Dermis blood vessel endothelial cell (primary cell): ENCODE measurements at regions not wholly inside any gene's neighbourhood (a gene's known extent, or its start where the extent isn't known, plus 50 kb on each side); places are given as distances from the start of the nearest gene placed in this dataset.
"Not testable (repeated sequence)": the region's sequence is repeated elsewhere in the genome, so short reads cannot be mapped to it uniquely, and the experiment has no call there.

ENCODE experiments used
- DNase-seq: peaks from one replicate; pipeline ENCODE4 v3.0.0; 2010

DNA sequence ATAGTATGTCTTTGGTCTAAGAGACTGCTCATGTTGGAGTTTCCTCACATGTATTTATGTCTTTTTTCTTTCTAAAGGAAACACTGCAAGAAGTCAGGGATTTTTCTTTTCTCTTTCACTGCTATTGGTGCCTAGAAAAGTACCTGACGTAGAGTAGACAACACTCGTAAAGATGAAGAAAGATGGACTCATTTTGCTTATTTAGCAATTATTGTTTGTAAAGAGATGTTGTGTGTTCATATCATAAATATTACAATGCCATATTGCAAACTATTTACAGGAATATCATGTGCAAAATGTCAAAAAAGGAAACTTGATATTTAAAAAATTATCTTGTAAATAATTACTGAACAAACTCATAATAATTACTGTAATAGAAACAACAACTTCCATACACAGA lies 2711.5 kb upstream of the PCDH20 start:
- DNase-seq = no peak

DNA sequence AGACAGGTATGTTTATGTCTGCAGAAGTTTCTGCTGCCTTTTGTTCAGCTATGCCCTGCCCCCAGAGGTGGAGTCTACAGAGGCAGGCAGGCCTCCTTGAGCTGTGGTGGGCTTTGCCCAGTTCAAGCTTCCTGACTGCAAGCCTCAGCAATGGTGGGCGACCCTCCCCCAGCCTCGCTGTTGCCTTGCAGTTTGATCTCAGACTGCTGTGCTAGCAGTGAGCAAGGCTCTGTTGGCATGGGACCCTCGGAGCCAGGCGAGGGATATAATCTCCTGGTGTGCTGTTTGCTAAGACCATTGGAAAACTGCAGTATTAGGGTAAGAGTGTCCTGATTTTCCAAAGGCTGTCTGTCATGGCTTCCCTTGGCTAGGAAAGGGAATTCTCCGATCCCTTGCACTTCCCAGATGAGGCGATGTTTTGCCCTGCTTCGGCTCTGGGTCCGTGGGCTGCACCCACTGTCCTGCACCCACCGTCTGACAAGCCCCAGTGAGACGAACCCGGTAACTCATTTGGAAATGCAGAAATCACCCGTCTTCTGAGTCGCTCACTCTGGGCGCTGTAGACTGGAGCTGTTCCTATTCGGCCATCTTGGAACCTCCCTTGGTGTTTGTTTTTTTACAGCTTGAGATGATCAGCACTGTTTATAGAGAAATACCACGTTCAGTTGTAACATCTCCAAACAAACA lies 2705.5 kb upstream of the PCDH20 start:
- DNase-seq = not testable (repeated sequence)

DNA sequence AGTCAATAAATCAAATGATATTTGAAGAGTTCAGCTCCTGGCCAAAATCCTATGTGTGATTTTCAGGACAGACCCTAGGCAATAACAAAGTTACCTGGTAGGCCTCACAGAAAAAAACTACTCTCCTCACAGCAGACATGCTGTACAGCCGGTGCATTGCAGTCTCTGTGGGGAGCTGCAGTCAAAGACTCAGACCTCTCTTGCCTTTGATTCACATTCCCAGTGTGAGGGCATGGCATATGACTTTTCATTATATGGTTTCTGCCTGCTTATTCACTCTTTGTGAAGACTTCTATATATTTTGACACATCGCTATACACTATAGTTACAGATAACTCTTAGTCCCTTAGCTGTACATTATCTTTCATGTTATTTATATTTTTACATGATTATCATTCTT lies 2684.3 kb upstream of the PCDH20 start:
- DNase-seq = no peak

DNA sequence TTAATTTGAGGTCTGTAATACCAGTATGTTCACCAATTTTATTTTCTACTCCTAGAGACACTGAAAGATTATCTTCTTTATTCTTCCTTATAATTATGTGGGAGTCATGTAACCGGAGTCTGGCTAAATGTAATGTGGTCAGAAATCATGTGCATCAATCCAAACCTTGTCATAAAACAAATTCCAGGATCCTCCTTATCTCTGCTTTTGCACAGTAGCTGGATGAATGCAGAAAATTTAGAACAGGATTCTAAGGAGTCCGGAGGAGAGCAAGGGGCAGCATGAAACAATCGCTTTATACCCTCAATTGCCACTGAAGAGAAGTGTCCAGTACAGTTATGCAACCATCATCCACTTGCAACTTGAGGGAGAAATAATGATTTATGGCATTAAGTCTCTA lies 2674.7 kb upstream of the PCDH20 start:
- no peak for DNase-seq

DNA sequence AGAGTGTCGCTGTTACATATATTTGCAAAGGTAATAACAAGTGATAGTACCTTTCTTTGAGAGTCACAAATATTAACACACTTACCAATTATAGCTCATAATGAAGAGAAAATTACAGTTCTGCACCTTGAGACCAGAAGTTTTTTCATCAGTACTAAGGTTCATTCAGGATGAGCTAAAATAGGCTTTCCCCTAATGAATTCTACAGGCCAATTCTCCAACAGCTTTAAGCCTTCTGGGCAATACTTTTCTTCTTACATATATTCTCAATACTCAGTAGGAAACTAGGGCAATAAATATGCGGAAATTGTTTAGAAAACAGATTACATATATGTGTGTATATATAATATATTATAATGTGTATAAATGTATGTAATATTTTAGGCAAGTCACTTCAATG lies 2672.8 kb upstream of the PCDH20 start:
- no peak for DNase-seq

DNA sequence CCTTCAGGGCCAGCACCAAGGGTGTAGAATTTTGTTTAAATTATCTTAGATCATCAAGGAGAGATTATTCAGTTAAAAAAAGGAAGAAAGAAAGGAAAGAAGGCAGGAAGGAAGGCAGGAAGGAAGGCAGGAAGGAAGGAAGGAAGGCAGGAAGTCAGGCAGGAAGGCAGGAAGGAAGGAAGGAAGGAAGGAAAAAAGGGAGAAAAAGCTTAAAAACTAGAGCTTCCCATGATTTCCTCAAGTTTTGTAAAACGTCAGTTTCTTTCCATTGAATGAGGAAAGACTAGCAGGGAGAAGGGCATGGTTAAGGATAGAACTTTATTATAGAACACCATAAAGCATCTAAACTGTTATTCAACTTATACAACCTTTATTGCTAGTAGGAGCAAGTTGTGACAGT lies 2672.0 kb upstream of the PCDH20 start:
- no peak for DNase-seq

DNA sequence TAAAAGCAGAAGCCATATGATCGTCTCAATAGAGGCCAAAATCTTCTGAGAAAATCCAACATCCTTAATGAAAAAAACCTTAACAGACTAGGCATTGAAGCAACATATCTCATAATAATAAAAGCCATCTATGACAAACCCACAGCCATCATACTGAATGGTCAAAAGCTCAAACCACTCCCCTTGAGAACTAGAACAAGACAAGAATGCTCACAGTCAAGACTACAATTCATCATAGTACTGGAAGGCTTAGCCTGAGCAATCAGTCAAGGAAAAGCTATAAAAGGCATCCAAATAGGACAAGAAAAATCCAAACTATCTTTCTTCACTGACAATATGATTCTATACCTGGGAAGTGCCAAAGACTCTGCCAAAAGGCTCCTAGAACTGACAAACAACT lies 2668.2 kb upstream of the PCDH20 start:
- DNase-seq = no peak

DNA sequence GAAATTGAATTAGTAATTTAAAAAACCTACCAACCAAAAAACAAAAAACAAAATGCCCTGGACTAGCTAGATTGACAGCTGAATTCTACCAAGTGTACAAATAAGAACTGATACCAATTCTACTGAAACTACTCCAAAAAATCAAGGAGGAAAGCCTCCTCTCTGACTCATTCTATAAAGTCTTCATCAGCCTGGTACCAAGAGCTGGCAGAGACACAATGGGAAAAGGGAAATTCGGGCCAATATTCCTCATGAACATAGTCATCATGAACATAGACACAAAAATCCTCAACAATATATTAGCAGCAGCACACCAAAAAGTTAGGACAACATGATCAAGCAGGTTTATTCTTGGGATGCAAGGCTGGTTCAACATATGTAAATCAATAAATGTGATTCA lies 2667.7 kb upstream of the PCDH20 start:
- DNase-seq = no peak

DNA sequence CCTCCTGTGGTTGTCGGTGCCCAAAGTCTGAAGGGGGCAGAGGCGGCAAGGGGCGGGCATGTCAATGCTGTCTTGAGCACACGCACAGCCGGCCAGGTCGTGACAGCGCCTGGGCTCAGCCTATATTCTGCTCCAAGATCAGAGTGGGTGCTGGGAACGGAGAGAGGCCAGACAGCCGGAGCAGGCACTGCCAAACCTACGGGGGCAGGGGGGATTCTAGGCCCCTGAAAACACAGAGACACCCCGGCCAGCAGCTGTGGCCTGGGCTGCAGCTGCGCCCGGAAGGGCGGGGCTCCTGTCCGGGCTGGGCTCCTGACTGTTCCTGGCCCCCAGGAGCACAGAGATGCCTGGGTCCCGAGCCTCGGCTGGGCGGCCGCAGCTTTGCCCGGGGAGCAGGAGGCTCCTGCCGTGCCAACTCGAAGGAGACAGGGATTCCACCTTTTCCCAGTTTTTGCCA lies 2662.9 kb upstream of the PCDH20 start:
- no peak for DNase-seq

DNA sequence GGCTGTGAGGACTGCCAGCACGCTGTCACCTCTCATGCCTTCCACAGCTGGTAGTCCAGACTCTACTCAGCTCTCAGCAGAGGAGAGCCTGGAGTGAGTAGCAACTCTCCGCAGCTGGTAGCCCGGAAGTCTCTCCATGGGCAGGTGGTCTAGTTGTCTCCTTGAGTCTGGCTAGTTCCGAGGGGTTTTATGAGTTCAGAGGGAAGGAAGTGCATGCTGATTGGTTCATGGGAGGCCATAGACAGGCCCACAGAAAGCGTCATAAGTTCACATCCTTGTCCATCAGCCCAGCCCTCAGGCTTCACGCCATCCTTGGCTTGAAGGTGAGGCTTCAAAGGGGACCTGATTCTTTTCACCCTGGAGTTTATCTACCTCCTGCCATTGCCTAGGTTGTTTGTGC lies 2662.4 kb upstream of the PCDH20 start:
- DNase-seq = no peak

DNA sequence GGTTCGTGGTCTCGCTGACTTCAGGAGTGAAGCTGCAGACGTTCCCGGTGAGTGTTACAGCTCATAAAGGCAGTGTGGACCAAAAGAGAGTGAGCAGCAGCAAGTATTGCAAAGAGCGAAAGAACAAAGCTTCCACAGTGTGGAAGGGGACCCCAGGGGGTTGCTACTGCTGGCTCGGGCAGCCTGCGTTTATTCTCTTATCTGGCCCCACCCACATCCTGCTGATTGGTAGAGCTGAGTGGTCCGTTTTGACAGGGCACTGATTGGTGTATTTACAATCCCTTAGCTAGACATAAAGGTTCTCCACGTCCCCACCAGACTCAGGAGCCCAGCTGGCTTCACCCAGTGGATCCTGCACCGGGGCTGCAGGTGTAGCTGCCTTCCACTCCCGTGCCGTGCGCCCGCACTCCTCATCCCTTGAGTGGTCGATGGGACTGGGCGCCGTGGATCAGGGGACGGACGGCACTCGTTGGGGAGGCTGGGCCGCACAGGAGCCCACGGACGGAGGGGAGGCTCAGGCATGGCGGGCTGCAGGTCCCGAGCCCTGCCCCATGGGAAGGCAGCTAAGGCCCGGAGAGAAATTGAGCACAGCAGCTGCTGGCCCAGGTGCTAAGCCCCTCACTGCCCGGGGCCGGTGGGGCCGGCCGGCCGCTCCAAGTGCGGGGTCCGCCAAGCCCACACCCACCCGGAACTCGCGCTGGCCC lies 2661.6 kb upstream of the PCDH20 start:
- DNase-seq = not testable (repeated sequence)

DNA sequence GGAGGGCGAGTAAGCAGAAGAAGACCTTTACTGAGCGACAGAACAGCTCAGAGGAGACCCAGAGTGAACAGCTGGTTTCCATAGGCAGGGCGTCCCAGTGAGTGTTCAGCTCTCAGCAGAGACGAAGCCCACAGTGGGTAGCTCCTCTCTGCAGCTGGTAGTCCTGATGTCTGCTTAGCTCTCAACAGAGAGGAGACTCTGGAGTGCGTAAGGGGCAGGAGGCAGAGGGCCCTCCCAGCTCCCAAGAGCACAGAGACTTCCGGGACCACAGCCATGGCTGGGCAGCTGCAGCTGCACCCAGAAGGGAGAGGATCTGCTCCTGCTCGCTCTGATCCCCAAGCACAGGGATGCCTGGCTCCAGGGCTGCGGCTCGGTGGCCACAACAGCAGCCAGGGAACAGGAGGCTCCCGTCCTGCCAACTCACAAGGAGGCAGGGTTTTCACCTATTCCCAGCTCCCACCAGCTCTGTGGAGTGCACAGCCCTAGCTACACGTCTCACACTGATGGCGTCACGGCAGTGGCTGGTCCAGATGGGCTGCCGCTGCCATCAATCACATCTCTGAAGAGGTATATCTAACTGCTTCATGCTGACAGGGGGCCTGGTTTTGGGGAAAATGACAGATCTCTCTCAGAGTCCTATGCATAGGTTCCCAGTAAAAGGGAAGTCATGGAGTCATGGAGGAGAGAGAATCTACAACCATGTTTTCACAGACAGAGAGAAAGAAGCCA lies 2660.1 kb upstream of the PCDH20 start:
- no peak for DNase-seq

DNA sequence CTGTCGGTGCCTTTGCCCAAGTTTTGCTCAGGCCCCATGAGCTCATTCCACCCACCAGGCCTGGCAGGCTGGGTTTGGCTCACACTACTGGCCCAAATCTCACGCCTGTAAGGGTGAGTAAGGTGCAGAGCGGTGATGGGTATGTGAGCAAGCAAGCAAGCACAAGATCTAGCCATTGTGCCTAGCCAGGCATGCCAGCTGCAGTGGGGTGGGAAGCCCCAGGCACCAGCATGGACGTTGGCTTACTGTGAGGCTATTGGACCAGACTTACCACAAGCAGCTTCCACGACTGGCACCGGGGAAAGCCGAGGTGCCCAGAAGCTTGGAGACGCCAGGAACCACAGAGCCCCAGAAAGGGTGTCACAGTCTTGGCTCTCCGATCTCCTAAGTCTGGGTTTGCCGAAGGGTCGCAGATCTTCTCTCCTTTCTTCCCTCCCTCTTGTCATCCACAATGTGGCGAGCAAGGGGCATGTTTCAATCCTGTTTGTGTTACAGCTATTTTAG lies 2659.4 kb upstream of the PCDH20 start:
- no peak for DNase-seq

DNA sequence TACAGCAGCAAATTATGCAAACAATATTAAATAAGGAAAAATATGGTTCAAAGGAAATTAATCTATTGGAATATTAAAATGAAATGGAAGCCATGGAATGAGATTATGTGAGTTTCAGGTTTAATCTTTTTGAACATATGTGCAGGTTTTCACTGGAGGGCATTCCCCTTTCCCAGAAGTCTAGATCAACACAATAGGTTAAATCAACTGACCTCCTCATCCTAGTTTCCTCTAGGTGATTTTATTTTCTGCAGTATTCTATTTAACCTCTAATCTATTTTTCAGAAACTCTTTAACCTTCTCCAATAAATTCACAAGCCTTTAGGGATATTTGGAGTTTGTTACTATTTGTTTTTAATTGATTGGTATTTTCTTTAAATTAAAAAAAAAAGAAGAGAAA lies 2657.6 kb upstream of the PCDH20 start:
- no peak for DNase-seq

DNA sequence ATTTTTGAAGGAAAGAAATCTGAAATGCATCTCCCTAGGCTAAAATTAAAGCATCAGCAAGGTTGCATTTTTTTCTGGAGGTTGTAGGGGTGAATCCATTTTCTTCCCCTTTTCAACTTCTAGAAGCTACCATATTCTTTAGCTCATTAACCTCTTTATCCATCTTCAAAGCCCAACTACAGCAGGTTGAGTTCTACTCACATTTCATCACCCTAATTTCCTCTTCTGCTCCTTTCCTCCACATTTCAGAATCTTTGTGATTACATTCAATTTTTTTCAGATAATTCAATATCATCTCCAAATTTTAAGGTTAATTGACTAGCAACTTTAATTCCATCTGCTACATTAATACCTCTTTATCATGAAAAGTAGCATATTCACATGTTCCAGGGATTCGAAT lies 2655.7 kb upstream of the PCDH20 start:
- DNase-seq = no peak

DNA sequence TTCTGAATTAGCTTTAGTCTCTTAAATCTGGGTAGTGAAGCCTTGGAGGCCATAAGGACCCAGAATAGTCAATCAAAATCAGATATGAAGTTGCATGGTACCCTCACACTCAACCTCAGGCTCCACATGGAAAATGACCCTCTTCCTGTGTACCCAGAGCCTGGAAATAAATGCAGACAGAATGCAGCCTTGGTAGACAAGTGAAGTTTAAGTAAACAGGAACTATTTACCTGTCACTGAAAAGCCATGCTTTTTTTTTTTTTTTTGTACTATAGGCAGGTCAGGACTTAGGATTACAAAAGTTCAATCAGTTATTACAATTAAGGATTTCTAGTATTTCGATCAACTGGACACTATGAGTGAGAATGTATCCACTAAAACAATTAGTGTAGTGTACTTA lies 2654.2 kb upstream of the PCDH20 start:
- DNase-seq = no peak

DNA sequence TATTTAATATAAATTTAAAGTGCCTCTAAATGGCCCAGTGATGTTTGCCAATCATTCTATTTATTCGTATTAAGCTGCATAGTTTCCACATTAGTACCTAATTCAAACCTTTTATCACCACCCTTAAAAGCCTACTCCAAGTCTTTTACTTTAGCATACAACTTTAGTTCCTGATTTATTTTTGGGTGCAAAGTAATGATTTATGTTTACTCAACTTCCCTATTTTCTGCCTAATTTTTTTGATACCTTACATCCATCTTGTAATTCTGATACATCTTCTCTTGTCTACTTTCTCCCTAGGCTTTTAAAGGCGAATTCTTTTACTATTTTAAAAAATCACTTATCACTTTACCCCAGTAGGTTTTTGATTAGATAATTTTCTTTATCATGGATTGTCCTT lies 2651.1 kb upstream of the PCDH20 start:
- DNase-seq = no peak

DNA sequence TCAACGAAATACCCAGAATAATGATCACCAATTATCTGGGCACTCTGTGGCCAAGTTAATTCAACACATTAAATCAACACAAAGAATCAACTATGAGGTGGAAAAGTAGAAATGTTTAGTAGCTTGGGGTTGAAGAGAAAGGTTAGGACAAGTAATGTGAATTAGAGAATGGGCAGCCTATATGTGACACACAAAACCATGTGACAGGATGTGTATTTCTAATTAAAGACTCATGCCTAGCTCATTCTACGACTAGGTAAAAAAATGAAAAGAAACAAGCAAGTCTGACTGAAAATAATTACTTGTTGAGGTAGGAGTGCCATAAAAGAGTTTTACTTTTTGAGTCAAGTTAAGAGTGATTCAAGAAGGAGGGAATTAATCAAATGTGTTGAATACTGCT lies 2646.0 kb upstream of the PCDH20 start:
- no peak for DNase-seq

DNA sequence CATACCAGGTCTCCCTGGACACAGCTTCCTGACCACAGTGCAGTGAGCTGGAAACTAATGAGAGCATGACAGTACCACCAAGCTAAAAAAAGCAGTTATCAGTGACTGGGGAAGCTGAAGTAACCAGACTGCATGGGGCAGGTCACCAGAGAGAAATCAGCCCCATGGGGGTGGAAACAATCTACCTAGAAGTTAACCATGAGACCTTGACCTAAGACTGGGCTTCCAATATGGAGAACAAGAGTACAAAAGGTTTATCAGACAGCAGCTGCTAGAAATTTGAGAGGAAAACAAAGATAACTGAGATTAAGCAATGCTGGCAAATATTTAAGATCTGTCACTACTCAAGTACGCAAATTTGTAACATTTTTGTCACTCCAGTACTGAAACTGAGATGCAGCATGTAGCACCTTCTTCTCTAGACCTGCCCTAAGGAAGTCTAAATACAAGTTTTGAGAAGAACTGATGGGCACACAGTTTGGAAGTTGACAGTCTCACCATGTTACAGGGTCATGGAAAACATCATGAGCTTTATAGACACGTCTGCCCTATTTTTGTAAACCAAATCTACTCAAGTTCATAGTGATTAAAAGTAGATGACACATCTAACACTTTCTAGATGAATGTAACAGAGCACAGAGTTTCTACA lies 2641.8 kb upstream of the PCDH20 start:
- DNase-seq = no peak

DNA sequence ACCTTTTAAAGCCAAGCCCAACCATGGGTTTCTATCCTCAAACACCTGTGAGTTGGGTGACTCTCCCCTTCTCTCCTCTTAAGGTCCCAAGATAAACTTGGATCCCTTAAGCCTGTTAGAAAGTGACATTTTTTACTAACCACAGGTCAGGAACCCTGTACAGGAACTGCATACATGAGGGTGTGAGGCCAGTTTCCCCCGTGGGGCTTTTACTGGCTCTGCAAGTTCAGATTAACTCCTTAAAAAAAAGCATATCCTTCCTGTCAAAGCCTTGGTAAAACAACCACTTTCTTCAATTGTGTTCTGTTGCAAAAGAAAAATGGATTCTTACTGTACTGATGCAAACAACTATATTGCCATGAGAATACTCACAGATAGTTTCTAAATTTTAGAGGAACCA lies 2638.7 kb upstream of the PCDH20 start:
- no peak for DNase-seq

DNA sequence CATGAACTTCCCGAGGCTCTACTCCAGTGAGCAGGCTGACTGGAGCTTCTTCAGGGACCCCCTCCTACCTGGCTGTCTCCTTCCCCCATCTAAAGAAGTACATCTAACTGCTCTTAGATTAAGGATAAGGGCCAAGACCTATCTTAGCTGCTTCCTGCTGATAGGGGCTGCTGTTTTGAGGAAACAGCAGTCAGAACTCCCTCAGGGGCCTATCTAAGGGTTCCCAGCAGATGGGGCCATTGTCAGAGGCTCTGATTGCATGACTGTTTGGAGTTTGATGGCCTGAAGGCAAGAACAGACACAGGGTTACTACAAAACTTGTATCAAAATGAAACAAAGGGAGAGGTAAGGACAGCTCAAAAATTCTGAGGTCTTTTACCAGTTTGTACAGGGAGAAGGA lies 2636.9 kb upstream of the PCDH20 start:
- no peak for DNase-seq

DNA sequence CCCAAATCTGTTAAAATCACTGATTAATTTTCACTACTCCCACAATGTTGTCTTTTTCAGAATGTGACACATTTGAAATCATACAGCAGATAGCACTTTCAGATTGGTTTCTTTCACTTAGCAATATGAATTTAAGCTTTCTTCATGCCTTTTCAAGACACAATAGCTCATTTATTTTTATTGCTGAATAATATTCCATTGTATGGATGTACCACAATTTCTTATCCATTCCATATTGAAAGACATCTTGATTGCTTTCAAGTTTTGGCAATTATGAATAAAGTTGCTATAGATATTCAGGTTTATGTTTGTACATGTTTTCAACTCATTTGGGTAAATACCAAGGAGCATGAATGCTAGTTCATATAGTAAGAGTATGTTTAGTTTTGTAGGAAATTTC lies 2635.6 kb upstream of the PCDH20 start:
- no peak for DNase-seq

DNA sequence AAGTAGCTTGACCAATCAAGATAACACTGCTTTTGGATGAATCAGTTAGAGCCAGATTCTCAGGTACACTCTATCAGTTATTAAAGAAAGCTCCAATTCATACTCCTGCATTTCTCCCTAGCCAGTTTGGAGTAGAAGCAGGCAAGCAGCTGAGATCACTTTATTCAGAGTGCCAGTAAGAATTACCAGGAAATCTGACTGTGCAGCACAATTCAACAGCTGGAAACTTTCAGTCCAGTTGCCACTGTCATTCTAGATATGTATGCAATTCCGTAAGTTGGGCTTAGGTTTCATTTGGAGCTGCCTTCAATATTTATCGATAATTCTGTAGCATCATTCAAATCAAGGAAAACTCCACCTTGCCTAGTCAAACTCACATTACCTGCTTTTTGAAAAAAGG lies 2625.6 kb upstream of the PCDH20 start:
- no peak for DNase-seq
